DOHH2 (cell line): ENCODE measurements at regions not wholly inside any gene's neighbourhood (a gene's known extent, or its start where the extent isn't known, plus 50 kb on each side); places are given as distances from the start of the nearest gene placed in this dataset.

Source experiments
- H3F3A ChIP-seq: fragments of 200-600 bp; sonication (generic), shearing (Covaris generic); 2 replicates; pipeline ENCODE4 v1.6.0; 2016; ENCODE audit warnings: antibody characterized with exemption, mild to moderate bottlenecking; ENCODE audit not compliant: control insufficient read depth, insufficient read depth
- H3K27ac ChIP-seq: fragments of 200-600 bp; sonication (generic); 2 replicates; pipeline ENCODE4 v1.5.1; 2014; ENCODE audit warnings: low read depth, mild to moderate bottlenecking, low read length, moderate library complexity
- H3K27me3 ChIP-seq: fragments of 200-600 bp; sonication (generic); 2 replicates; pipeline ENCODE4 v1.6.1; 2014; ENCODE audit warnings: mild to moderate bottlenecking, low read length, mixed read lengths; ENCODE audit not compliant: control insufficient read depth
- H3K36me3 ChIP-seq: fragments of 200-600 bp; sonication (generic); 2 replicates; pipeline ENCODE4 v1.6.1; 2014; ENCODE audit warnings: mild to moderate bottlenecking, low read length, moderate library complexity, mixed read lengths; ENCODE audit not compliant: control insufficient read depth
- H3K4me1 ChIP-seq: fragments of 200-600 bp; sonication (generic); 2 replicates; pipeline ENCODE4 v1.6.1; 2014; ENCODE audit warnings: mild to moderate bottlenecking, low read length, mixed read lengths; ENCODE audit not compliant: control insufficient read depth
- H3K4me2 ChIP-seq: fragments of 200-600 bp; sonication (generic); 2 replicates; pipeline ENCODE4 v1.6.0; 2014; ENCODE audit warnings: mild to moderate bottlenecking, low read length, moderate library complexity
- H3K4me3 ChIP-seq: fragments of 200-600 bp; sonication (generic); 2 replicates; pipeline ENCODE4 v1.5.1; 2014; ENCODE audit warnings: mild to moderate bottlenecking, low read length, mixed read lengths
- H3K79me2 ChIP-seq: fragments of 200-600 bp; sonication (generic); 2 replicates; pipeline ENCODE4 v1.6.1; 2014; ENCODE audit warnings: mild to moderate bottlenecking, low read length, mixed read lengths; ENCODE audit not compliant: control insufficient read depth
- H3K9me2 ChIP-seq: fragments of 200-600 bp; sonication (generic); replicated peaks from 2 replicates; pipeline ENCODE4 v1.6.1; 2014; ENCODE audit warnings: mild to moderate bottlenecking, low read length, mixed read lengths; ENCODE audit not compliant: control insufficient read depth
- H3K9me3 ChIP-seq: fragments of 200-600 bp; sonication (generic); 2 replicates; pipeline ENCODE4 v1.6.1; 2014; ENCODE audit warnings: antibody characterized with exemption, low read length, mixed read lengths; ENCODE audit not compliant: control insufficient read depth, insufficient read depth
- H4K20me1 ChIP-seq: fragments of 200-600 bp; sonication (generic); 2 replicates; pipeline ENCODE4 v1.6.0; 2014; ENCODE audit warnings: low read depth, mild to moderate bottlenecking, antibody characterized with exemption, low read length, moderate library complexity; ENCODE audit not compliant: control insufficient read depth, insufficient read depth
- TF ChIP-seq, protein P1 (sequence below): fragments of 200-600 bp; sonication (generic); IDR thresholded peaks from one replicate; pipeline ENCODE4 v1.5.1; 2014; ENCODE audit warnings: antibody characterized with exemption, mild to moderate bottlenecking, low read depth, low read length; ENCODE audit not compliant: poor library complexity, severe bottlenecking

DNA sequence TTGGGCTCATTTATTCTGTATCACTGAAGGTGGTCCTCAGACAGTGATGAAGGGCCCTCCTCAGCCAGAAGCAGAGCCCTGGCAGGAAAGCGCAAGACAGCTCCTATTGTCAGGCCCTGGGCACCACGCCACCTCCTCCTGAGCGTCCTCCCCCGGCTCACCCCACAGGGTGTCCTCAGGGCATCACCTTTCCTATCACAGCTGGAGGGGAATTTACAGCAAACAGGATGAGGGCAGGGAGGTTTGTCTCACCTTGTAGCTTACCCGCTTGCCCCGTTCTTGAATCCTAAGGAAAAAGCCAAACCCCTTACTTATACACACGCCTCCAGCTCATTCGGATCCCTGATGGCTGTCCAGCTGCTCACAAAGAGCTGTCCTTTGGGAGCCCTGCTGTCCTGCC is 50.2 kb upstream of the LANCL2 start:
- Histone ChIP-seq H3K9me2 (no peaks in the 10 kb centered on the region), H3F3A (no peaks in the 10 kb centered on the region), H4K20me1 (no peaks in the 10 kb centered on the region), H3K9me3 (no peaks in the 10 kb centered on the region), H3K4me1 (no peaks in the 10 kb centered on the region), H3K27ac (no peak overlapping the region), H3K4me2 (no peak overlapping the region), H3K4me3 (no peak overlapping the region), H3K36me3 (no peaks in the 10 kb centered on the region), H3K79me2 (no peaks in the 10 kb centered on the region), H3K27me3 (no peaks in the 10 kb centered on the region)
- TF ChIP-seq, protein P1, sequence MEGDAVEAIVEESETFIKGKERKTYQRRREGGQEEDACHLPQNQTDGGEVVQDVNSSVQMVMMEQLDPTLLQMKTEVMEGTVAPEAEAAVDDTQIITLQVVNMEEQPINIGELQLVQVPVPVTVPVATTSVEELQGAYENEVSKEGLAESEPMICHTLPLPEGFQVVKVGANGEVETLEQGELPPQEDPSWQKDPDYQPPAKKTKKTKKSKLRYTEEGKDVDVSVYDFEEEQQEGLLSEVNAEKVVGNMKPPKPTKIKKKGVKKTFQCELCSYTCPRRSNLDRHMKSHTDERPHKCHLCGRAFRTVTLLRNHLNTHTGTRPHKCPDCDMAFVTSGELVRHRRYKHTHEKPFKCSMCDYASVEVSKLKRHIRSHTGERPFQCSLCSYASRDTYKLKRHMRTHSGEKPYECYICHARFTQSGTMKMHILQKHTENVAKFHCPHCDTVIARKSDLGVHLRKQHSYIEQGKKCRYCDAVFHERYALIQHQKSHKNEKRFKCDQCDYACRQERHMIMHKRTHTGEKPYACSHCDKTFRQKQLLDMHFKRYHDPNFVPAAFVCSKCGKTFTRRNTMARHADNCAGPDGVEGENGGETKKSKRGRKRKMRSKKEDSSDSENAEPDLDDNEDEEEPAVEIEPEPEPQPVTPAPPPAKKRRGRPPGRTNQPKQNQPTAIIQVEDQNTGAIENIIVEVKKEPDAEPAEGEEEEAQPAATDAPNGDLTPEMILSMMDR: no peak
